Mesenchymal stem cell (in vitro differentiated cells and primary cell): ENCODE measurements at regions not wholly inside any gene's neighbourhood (a gene's known extent, or its start where the extent isn't known, plus 50 kb on each side); places are given as distances from the start of the nearest gene placed in this dataset.

ENCODE experiments used
- DNase-seq: peaks from one replicate; pipeline ENCODE4 v3.0.0-alpha.2; 2013
- H2AFZ ChIP-seq: one replicate; pipeline ENCODE4 v1.6.1; 2013; ENCODE audit warnings: low read depth, mild to moderate bottlenecking, control low read depth, inconsistent platforms, low read length, moderate library complexity
- H2AK5ac ChIP-seq: 2 replicates; pipeline ENCODE4 v1.6.1; 2013; ENCODE audit warnings: low read length, moderate library complexity, mild to moderate bottlenecking, inconsistent platforms; ENCODE audit not compliant: severe bottlenecking
- H2BK120ac ChIP-seq: one replicate; pipeline ENCODE4 v1.6.1; 2013; ENCODE audit warnings: low read depth, mild to moderate bottlenecking, inconsistent platforms, low read length, moderate library complexity
- H2BK12ac ChIP-seq, 2 experiments: one replicate each; pipeline ENCODE4 v1.6.1; 2013; ENCODE audit warnings: inconsistent platforms in 2 of 2, low read length in 2 of 2, mild to moderate bottlenecking in 2 of 2, moderate library complexity in 2 of 2, control low read depth in 1 of 2
- H2BK15ac ChIP-seq: one replicate; pipeline ENCODE4 v1.6.1; 2013; ENCODE audit warnings: mild to moderate bottlenecking, low read depth, inconsistent platforms; ENCODE audit not compliant: poor library complexity, severe bottlenecking
- H2BK5ac ChIP-seq: 2 replicates; pipeline ENCODE4 v1.6.1; 2013; ENCODE audit warnings: low read depth, mild to moderate bottlenecking, low read length, control low read depth, inconsistent platforms; ENCODE audit not compliant: poor library complexity, severe bottlenecking
- H3K14ac ChIP-seq, 2 experiments: one replicate each; pipeline ENCODE4 v1.6.1; 2013; ENCODE audit warnings: inconsistent platforms in 2 of 2, low read length in 2 of 2, control low read depth in 1 of 2, mild to moderate bottlenecking in 1 of 2, moderate library complexity in 1 of 2
- H3K18ac ChIP-seq, 2 experiments: one replicate each; pipeline ENCODE4 v1.6.1; 2013; ENCODE audit warnings: inconsistent platforms in 2 of 2, low read length in 2 of 2, control low read depth in 1 of 2, low read depth in 1 of 2, mild to moderate bottlenecking in 1 of 2
- H3K23ac ChIP-seq, 2 experiments: one replicate each; pipeline ENCODE4 v1.6.1; 2013; ENCODE audit warnings: inconsistent platforms in 2 of 2, low read length in 2 of 2, mild to moderate bottlenecking in 2 of 2, moderate library complexity in 2 of 2, control low read depth in 1 of 2
- H3K27ac ChIP-seq: 2 replicates; pipeline ENCODE4 v1.5.1; 2013; ENCODE audit warnings: mild to moderate bottlenecking, moderate library complexity, low read length, control low read depth, inconsistent platforms; ENCODE audit not compliant: poor library complexity, severe bottlenecking
- H3K27me3 ChIP-seq, 2 experiments: 2 replicates each; pipeline versions ENCODE4 v1.6.1 to v1.7.0; 2013; ENCODE audit warnings: low read length in 2 of 2, mild to moderate bottlenecking in 2 of 2, moderate library complexity in 2 of 2, control low read depth in 1 of 2, inconsistent platforms in 1 of 2; ENCODE audit not compliant: control insufficient read depth in 1 of 2, insufficient read depth in 1 of 2
- H3K36me3 ChIP-seq, 2 experiments: 2 replicates each; pipeline versions ENCODE4 v1.6.1 to v1.7.0; 2013; ENCODE audit warnings: low read length in 2 of 2, control low read depth in 1 of 2, inconsistent platforms in 1 of 2, low read depth in 1 of 2, mild to moderate bottlenecking in 1 of 2; ENCODE audit not compliant: insufficient read depth in 2 of 2, control insufficient read depth in 1 of 2
- H3K4ac ChIP-seq, 2 experiments: one replicate each; pipeline ENCODE4 v1.6.1; 2013; ENCODE audit warnings: inconsistent platforms in 2 of 2, low read length in 2 of 2, mild to moderate bottlenecking in 2 of 2, moderate library complexity in 2 of 2, control low read depth in 1 of 2, low read depth in 1 of 2
- H3K4me1 ChIP-seq: 2 replicates; pipeline ENCODE4 v1.6.1; 2013; ENCODE audit warnings: low read depth, low read length, control low read depth; ENCODE audit not compliant: control insufficient read depth, insufficient read depth
- H3K4me2 ChIP-seq: 2 replicates; pipeline ENCODE4 v1.6.1; 2013; ENCODE audit warnings: low read length, mild to moderate bottlenecking, inconsistent platforms; ENCODE audit not compliant: poor library complexity, severe bottlenecking
- H3K4me3 ChIP-seq, 2 experiments: 2 replicates each; pipeline versions ENCODE4 v1.5.1 to v1.7.0; 2013; ENCODE audit warnings: low read length in 2 of 2, mild to moderate bottlenecking in 2 of 2, control low read depth in 1 of 2, low read depth in 1 of 2; ENCODE audit not compliant: insufficient read depth in 1 of 2
- H3K79me1 ChIP-seq: replicated peaks from 2 replicates; pipeline ENCODE4 v1.6.1; 2013; ENCODE audit warnings: mild to moderate bottlenecking, control low read depth, low read length, inconsistent platforms; ENCODE audit not compliant: poor library complexity, severe bottlenecking
- H3K9ac ChIP-seq: 2 replicates; pipeline ENCODE4 v1.7.0; 2013; ENCODE audit warnings: mild to moderate bottlenecking, low read length, moderate library complexity
- H3K9me3 ChIP-seq: 2 replicates; pipeline ENCODE4 v1.7.0; 2013; ENCODE audit warnings: mild to moderate bottlenecking, low read length; ENCODE audit not compliant: control insufficient read depth
- H4K8ac ChIP-seq: one replicate; pipeline ENCODE4 v1.6.1; 2013; ENCODE audit warnings: inconsistent platforms, mild to moderate bottlenecking, low read length, moderate library complexity
- H4K91ac ChIP-seq: one replicate; pipeline ENCODE4 v1.6.1; 2013; ENCODE audit warnings: mild to moderate bottlenecking, low read length, inconsistent platforms
- WGBS: methylation state at CpG from one replicate; pipeline ENCODE4 v1.1.7; 2013; ENCODE audit warnings: mixed read lengths; 5-methylcytosine and 5-hydroxymethylcytosine counted together

- H3K4me1 ChIP-seq = no peaks in the 10 kb centered on the region
- H3K36me3 ChIP-seq = no peaks in the 10 kb centered on the region
- H2AFZ ChIP-seq = no peak overlapping the region
- H3K4me3 ChIP-seq = no peak overlapping the region
- H4K91ac ChIP-seq = no peak overlapping the region
- H3K27me3 ChIP-seq = peaks cover 26 to 38% of the 10 kb centered on the region in 2 experiments
- H2AK5ac ChIP-seq = no peak overlapping the region
- no peaks in the 10 kb centered on the region for H3K79me1 ChIP-seq
- no peak overlapping the region for H4K8ac ChIP-seq
- no peak overlapping the region for H3K27ac ChIP-seq
- no peak overlapping the region for H3K23ac ChIP-seq
- H2BK5ac ChIP-seq = no peak overlapping the region
- H2BK15ac ChIP-seq = no peak overlapping the region
- H2BK120ac ChIP-seq = no peak overlapping the region
- H3K14ac ChIP-seq = no peak overlapping the region
- H3K18ac ChIP-seq = no peak overlapping the region
- DNase-seq = no peak
- no peak overlapping the region for H2BK12ac ChIP-seq
- H3K9me3 ChIP-seq = peaks cover 20% of the 10 kb centered on the region
- no peak overlapping the region for H3K4ac ChIP-seq
- WGBS = 62% methylated on average over 3 of the region's 3 CpGs
- no peak overlapping the region for H3K9ac ChIP-seq
- H3K4me2 ChIP-seq = no peak overlapping the region
Observed at GRCh38 chr20:57111028-57111373, 155.4 kb downstream of the BMP7 start.

- Histone ChIP-seq H2AFZ (no peak overlapping the region), H3K4me1 (no peaks in the 10 kb centered on the region), H3K14ac (no peak overlapping the region), H4K8ac (no peak overlapping the region), H3K27ac (no peak overlapping the region), H2BK12ac (no peak overlapping the region), H3K36me3 (no peaks in the 10 kb centered on the region), H3K79me1 (no peaks in the 10 kb centered on the region), H3K9me3 (peaks cover 26% of the 10 kb centered on the region), H2AK5ac (no peak overlapping the region), H2BK120ac (no peak overlapping the region), H3K9ac (no peak overlapping the region), H4K91ac (no peak overlapping the region), H2BK15ac (no peak overlapping the region), H3K4me3 (no peak overlapping the region), H2BK5ac (no peak overlapping the region), H3K4ac (no peak overlapping the region), H3K27me3 (peaks cover 22 to 24% of the 10 kb centered on the region in 2 experiments), H3K23ac (no peak overlapping the region), H3K18ac (no peak overlapping the region), H3K4me2 (no peak overlapping the region)
- 89% methylated on average over 8 of the region's 8 CpGs for WGBS
- no peak for DNase-seq
Observed at GRCh38 chr20:57112448-57112847, 154.0 kb downstream of the BMP7 start.

DNA sequence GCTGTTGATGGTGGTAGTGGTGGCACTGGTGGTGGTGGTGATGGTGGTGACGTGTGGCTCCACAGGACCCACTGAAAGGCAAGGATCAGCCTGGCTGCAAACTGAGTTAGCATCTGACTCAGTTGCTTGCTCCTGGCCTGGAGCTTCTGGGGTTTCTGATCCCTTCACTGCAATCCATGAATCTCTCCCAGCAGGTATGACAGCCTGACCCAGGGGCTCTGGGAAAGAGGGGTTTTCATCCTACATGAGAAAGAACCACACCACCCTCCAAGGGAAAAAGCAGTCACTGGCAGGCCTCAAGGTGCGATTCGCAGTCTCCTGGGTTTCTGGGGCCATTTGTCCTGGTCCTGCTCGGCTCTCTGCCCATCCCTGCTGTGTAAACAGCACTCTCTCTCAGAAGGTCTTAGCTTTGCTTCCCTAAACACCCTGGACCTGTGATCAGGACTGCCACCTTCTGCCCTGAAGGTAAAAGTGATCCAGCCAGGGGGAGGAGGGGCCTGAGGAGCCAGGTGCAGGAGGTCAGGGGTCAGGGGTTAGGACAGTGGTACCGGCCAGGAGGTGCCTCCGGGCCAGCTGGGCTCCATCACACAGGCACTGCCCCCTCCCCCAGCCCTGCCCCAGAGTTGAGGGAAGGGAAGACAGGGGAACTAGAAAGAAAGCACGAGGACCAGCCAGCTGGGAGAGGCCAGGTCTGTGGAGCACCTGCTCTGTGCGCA lies 152.0 kb downstream of the BMP7 start:
- no peak overlapping the region for H2AFZ ChIP-seq
- no peaks in the 10 kb centered on the region for H3K36me3 ChIP-seq
- H2BK15ac ChIP-seq = no peak overlapping the region
- H2BK5ac ChIP-seq = no peak overlapping the region
- H3K18ac ChIP-seq = no peak overlapping the region
- WGBS = 80% methylated on average over 6 of the region's 8 CpGs
- DNase-seq = no peak
- no peak overlapping the region for H3K23ac ChIP-seq
- no peak overlapping the region for H3K27ac ChIP-seq
- no peak overlapping the region for H3K9ac ChIP-seq
- no peak overlapping the region for H3K4me2 ChIP-seq
- no peak overlapping the region for H3K4ac ChIP-seq
- H3K9me3 ChIP-seq = peaks cover 26% of the 10 kb centered on the region
- H2AK5ac ChIP-seq = no peak overlapping the region
- H3K79me1 ChIP-seq = no peaks in the 10 kb centered on the region
- no peaks in the 10 kb centered on the region for H3K4me1 ChIP-seq
- peaks cover 6% of the 10 kb centered on the region in 2 experiments for H3K27me3 ChIP-seq
- H4K8ac ChIP-seq = no peak overlapping the region
- no peak overlapping the region for H3K4me3 ChIP-seq
- H3K14ac ChIP-seq = no peak overlapping the region
- H2BK120ac ChIP-seq = no peak overlapping the region
- no peak overlapping the region for H2BK12ac ChIP-seq
- no peak overlapping the region for H4K91ac ChIP-seq

GRCh38 chr20:57117296-57117695 lies 149.1 kb downstream of the BMP7 start:
- peaks cover 28% of the 10 kb centered on the region for H3K9me3 ChIP-seq
- no peak overlapping the region for H2BK15ac ChIP-seq
- H3K14ac ChIP-seq = no peak overlapping the region
- H3K9ac ChIP-seq = no peak overlapping the region
- no peak overlapping the region for H3K4me2 ChIP-seq
- H2BK5ac ChIP-seq = no peak overlapping the region
- peaks cover 7 to 15% of the 10 kb centered on the region in 2 experiments for H3K27me3 ChIP-seq
- no peaks in the 10 kb centered on the region for H3K36me3 ChIP-seq
- no peaks in the 10 kb centered on the region for H3K79me1 ChIP-seq
- H3K27ac ChIP-seq = no peak overlapping the region
- H2AK5ac ChIP-seq = no peak overlapping the region
- H3K23ac ChIP-seq = no peak overlapping the region
- H2BK12ac ChIP-seq = no peak overlapping the region
- 89% methylated on average over 3 of the region's 7 CpGs for WGBS
- H3K4ac ChIP-seq = no peak overlapping the region
- no peaks in the 10 kb centered on the region for H3K4me1 ChIP-seq
- DNase-seq = no peak
- no peak overlapping the region for H3K4me3 ChIP-seq
- H4K8ac ChIP-seq = no peak overlapping the region
- H2AFZ ChIP-seq = no peak overlapping the region
- no peak overlapping the region for H3K18ac ChIP-seq
- H2BK120ac ChIP-seq = no peak overlapping the region
- no peak overlapping the region for H4K91ac ChIP-seq
